GM23338 (cell line): ENCODE measurements at regions not wholly inside any gene's neighbourhood (a gene's known extent, or its start where the extent isn't known, plus 50 kb on each side); places are given as distances from the start of the nearest gene placed in this dataset.

Experiments used
- ATAC-seq: fragments of 200-7000 bp; cut with Tn5 transposase; 3 replicates; pipeline ENCODE4 v1.9.1; 2020
- DNase-seq: peaks from one replicate; pipeline ENCODE4 v3.0.0-alpha.2; 2015; ENCODE audit warnings: low spot score
- H2AFZ ChIP-seq: fragments of 200-600 bp; sonication (generic); 2 replicates; pipeline ENCODE4 v1.8.0; 2016; ENCODE audit warnings: antibody characterized with exemption, mild to moderate bottlenecking, moderate library complexity
- H3F3A ChIP-seq: fragments of 200-600 bp; sonication (generic); replicated peaks from 2 replicates; pipeline ENCODE4 v1.8.0; 2017; ENCODE audit warnings: antibody characterized with exemption, mixed run types, low read depth
- H3K27ac ChIP-seq: fragments of 200-600 bp; sonication (generic); 2 replicates; pipeline ENCODE4 v1.6.1; 2016; ENCODE audit warnings: low read depth
- H3K27me3 ChIP-seq: fragments of 200-600 bp; sonication (generic); 2 replicates; pipeline ENCODE4 v1.8.0; 2016; ENCODE audit warnings: mild to moderate bottlenecking, mixed run types, moderate library complexity; ENCODE audit not compliant: insufficient read depth
- H3K36me3 ChIP-seq: fragments of 200-600 bp; sonication (generic); 2 replicates; pipeline ENCODE4 v1.8.0; 2016; ENCODE audit warnings: mild to moderate bottlenecking; ENCODE audit not compliant: insufficient read depth
- H3K4me1 ChIP-seq: fragments of 200-600 bp; sonication (generic); 2 replicates; pipeline ENCODE4 v1.8.0; 2016; ENCODE audit warnings: mild to moderate bottlenecking, moderate library complexity; ENCODE audit not compliant: insufficient read depth
- H3K4me2 ChIP-seq: fragments of 200-600 bp; sonication (generic); 2 replicates; pipeline ENCODE4 v1.7.1; 2017; ENCODE audit warnings: mixed run types
- H3K4me3 ChIP-seq: fragments of 200-600 bp; sonication (generic); 2 replicates; pipeline ENCODE4 v1.6.1; 2016; ENCODE audit warnings: mixed run types
- H3K79me2 ChIP-seq: fragments of 200-600 bp; sonication (generic); replicated peaks from 2 replicates; pipeline ENCODE4 v1.8.0; 2017; ENCODE audit warnings: mild to moderate bottlenecking; ENCODE audit not compliant: insufficient read depth
- H3K9me2 ChIP-seq: fragments of 200-600 bp; sonication (generic); 2 replicates; pipeline ENCODE4 v1.8.0; 2017; ENCODE audit not compliant: insufficient read depth
- H4K20me1 ChIP-seq: fragments of 200-600 bp; sonication (generic); replicated peaks from 2 replicates; pipeline ENCODE4 v1.8.0; 2017; ENCODE audit warnings: mild to moderate bottlenecking; ENCODE audit not compliant: insufficient read depth
- H3K27ac Mint-ChIP-seq: 2 replicates; pipeline ENCODE4 v1.8.0; 2020; ENCODE audit warnings: inconsistent platforms, mild to moderate bottlenecking, moderate library complexity, mixed read lengths
- H3K27me3 Mint-ChIP-seq: 3 replicates; pipeline ENCODE4 v1.8.0; 2022; ENCODE audit warnings: low read depth, mild to moderate bottlenecking, moderate library complexity, mixed read lengths, inconsistent platforms; ENCODE audit not compliant: insufficient read depth, poor library complexity
- H3K36me3 Mint-ChIP-seq: 3 replicates; pipeline ENCODE4 v1.8.0; 2021; ENCODE audit warnings: low read depth, mild to moderate bottlenecking, inconsistent platforms, moderate library complexity, mixed read lengths
- H3K4me1 Mint-ChIP-seq: 3 replicates; pipeline ENCODE4 v1.8.0; 2020; ENCODE audit warnings: mild to moderate bottlenecking, inconsistent platforms, mixed read lengths
- H3K4me3 Mint-ChIP-seq: 3 replicates; pipeline ENCODE4 v1.8.0; 2021; ENCODE audit warnings: moderate library complexity, mild to moderate bottlenecking, inconsistent platforms, mixed read lengths
- H3K9me3 Mint-ChIP-seq: 3 replicates; pipeline ENCODE4 v1.8.0; 2020; ENCODE audit warnings: moderate library complexity, mild to moderate bottlenecking, inconsistent platforms, mixed read lengths
- NANOG ChIP-seq: IDR thresholded peaks from 2 replicates; pipeline ENCODE4 v1.6.1; 2016; ENCODE audit warnings: antibody characterized with exemption, borderline replicate concordance
- POLR2AphosphoS5 ChIP-seq: IDR thresholded peaks from 2 replicates; pipeline ENCODE4 v1.6.1; 2016; ENCODE audit warnings: antibody characterized with exemption, low read depth
- REST ChIP-seq: IDR thresholded peaks from one replicate; pipeline ENCODE4 v1.6.1; 2018; ENCODE audit warnings: antibody characterized with exemption; ENCODE audit not compliant: unreplicated experiment
- ZNF114 ChIP-seq: fragments of 250-450 bp; sonication (Bioruptor Pico); IDR thresholded peaks from 2 replicates; pipeline ENCODE4 v1.5.0; 2020; ENCODE audit warnings: mild to moderate bottlenecking, moderate library complexity
- TF ChIP-seq, protein P1 (sequence below): fragments of 250-450 bp; sonication (Bioruptor Pico); IDR thresholded peaks from 2 replicates; pipeline ENCODE4 v1.5.0; 2020; ENCODE audit warnings: mild to moderate bottlenecking, moderate library complexity

GRCh38 chrX:69236641-69237040, 71.4 kb upstream of the PJA1 start (continued):
- TF ChIP-seq, protein P1, sequence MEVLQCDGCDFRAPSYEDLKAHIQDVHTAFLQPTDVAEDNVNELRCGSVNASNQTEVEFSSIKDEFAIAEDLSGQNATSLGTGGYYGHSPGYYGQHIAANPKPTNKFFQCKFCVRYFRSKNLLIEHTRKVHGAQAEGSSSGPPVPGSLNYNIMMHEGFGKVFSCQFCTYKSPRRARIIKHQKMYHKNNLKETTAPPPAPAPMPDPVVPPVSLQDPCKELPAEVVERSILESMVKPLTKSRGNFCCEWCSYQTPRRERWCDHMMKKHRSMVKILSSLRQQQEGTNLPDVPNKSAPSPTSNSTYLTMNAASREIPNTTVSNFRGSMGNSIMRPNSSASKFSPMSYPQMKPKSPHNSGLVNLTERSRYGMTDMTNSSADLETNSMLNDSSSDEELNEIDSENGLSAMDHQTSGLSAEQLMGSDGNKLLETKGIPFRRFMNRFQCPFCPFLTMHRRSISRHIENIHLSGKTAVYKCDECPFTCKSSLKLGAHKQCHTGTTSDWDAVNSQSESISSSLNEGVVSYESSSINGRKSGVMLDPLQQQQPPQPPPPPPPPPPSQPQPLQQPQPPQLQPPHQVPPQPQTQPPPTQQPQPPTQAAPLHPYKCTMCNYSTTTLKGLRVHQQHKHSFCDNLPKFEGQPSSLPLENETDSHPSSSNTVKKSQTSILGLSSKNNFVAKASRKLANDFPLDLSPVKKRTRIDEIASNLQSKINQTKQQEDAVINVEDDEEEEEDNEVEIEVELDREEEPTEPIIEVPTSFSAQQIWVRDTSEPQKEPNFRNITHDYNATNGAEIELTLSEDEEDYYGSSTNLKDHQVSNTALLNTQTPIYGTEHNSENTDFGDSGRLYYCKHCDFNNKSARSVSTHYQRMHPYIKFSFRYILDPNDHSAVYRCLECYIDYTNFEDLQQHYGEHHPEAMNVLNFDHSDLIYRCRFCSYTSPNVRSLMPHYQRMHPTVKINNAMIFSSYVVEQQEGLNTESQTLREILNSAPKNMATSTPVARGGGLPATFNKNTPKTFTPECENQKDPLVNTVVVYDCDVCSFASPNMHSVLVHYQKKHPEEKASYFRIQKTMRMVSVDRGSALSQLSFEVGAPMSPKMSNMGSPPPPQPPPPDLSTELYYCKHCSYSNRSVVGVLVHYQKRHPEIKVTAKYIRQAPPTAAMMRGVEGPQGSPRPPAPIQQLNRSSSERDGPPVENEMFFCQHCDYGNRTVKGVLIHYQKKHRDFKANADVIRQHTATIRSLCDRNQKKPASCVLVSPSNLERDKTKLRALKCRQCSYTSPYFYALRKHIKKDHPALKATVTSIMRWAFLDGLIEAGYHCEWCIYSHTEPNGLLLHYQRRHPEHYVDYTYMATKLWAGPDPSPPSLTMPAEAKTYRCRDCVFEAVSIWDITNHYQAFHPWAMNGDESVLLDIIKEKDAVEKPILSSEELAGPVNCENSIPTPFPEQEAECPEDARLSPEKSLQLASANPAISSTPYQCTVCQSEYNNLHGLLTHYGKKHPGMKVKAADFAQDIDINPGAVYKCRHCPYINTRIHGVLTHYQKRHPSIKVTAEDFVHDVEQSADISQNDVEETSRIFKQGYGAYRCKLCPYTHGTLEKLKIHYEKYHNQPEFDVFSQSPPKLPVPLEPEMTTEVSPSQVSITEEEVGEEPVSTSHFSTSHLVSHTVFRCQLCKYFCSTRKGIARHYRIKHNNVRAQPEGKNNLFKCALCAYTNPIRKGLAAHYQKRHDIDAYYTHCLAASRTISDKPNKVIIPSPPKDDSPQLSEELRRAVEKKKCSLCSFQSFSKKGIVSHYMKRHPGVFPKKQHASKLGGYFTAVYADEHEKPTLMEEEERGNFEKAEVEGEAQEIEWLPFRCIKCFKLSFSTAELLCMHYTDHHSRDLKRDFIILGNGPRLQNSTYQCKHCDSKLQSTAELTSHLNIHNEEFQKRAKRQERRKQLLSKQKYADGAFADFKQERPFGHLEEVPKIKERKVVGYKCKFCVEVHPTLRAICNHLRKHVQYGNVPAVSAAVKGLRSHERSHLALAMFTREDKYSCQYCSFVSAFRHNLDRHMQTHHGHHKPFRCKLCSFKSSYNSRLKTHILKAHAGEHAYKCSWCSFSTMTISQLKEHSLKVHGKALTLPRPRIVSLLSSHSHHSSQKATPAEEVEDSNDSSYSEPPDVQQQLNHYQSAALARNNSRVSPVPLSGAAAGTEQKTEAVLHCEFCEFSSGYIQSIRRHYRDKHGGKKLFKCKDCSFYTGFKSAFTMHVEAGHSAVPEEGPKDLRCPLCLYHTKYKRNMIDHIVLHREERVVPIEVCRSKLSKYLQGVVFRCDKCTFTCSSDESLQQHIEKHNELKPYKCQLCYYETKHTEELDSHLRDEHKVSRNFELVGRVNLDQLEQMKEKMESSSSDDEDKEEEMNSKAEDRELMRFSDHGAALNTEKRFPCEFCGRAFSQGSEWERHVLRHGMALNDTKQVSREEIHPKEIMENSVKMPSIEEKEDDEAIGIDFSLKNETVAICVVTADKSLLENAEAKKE (CRISPR knock-in tag): no peak

DNA sequence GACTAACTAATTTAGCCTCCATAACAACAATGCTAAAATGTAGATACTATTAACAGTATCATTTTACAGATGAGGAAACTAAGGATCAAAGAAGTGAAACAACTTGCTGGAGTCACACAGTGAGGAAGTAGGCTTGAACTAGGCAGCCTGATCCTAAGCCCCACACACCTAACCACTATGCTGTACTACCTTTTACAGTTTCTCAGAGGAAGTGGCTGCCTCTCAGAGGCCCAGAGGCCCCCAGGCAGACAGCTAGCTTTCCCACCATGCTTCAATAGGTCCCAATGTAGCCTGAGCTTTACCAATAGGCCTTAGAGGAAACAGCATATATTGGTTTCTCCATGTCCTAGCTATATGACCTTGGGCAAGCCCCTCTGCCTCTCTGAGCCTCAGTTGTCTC, 69.4 kb upstream of the PJA1 start:
- H3K9me3 Mint-ChIP-seq: no peaks in the 10 kb centered on the region
- DNase-seq (no peak), ATAC-seq (no peak)
- Histone ChIP-seq H3K4me1 (no peaks in the 10 kb centered on the region), H3K79me2 (no peaks in the 10 kb centered on the region), H3K4me3 (no peak overlapping the region), H3K27me3 (no peaks in the 10 kb centered on the region), H3K27ac (no peak overlapping the region), H3K36me3 (no peaks in the 10 kb centered on the region), H3K9me2 (no peaks in the 10 kb centered on the region), H3F3A (no peaks in the 10 kb centered on the region), H2AFZ (no peak overlapping the region), H4K20me1 (no peaks in the 10 kb centered on the region), H3K4me2 (no peak overlapping the region)
- no peak overlapping the region for H3K27ac Mint-ChIP-seq
- no peak for TF ChIP-seq POLR2AphosphoS5
- TF ChIP-seq ZNF114 (CRISPR knock-in tag): no peak
- TF ChIP-seq NANOG: no peak
- H3K36me3 Mint-ChIP-seq: no peaks in the 10 kb centered on the region
- H3K27me3 Mint-ChIP-seq: peaks cover 9% of the 10 kb centered on the region
- H3K4me1 Mint-ChIP-seq: no peaks in the 10 kb centered on the region
- H3K4me3 Mint-ChIP-seq: no peak overlapping the region

GRCh38 chrX:69232945-69233344, 67.7 kb upstream of the PJA1 start:
- no peak overlapping the region for H2AFZ ChIP-seq
- H3K27ac ChIP-seq: no peak overlapping the region
- H3K27me3 ChIP-seq: no peaks in the 10 kb centered on the region
- no peaks in the 10 kb centered on the region for H4K20me1 ChIP-seq
- H3K27me3 Mint-ChIP-seq: peaks cover 3% of the 10 kb centered on the region
- no peaks in the 10 kb centered on the region for H3K36me3 ChIP-seq
- H3K9me3 Mint-ChIP-seq: no peaks in the 10 kb centered on the region
- no peaks in the 10 kb centered on the region for H3K79me2 ChIP-seq
- H3K27ac Mint-ChIP-seq: no peak overlapping the region
- DNase-seq: no peak
- no peaks in the 10 kb centered on the region for H3K36me3 Mint-ChIP-seq
- no peaks in the 10 kb centered on the region for H3K4me1 Mint-ChIP-seq
- no peaks in the 10 kb centered on the region for H3K9me2 ChIP-seq
- H3K4me2 ChIP-seq: no peak overlapping the region
- no peak overlapping the region for H3K4me3 Mint-ChIP-seq
- H3F3A ChIP-seq: no peaks in the 10 kb centered on the region
- H3K4me3 ChIP-seq: no peak overlapping the region
- no peak for ATAC-seq
- no peaks in the 10 kb centered on the region for H3K4me1 ChIP-seq
- TF ChIP-seq NANOG (no peak), REST (no peak)
